NCI-H2171 (cell line): ENCODE measurements at regions not wholly inside any gene's neighbourhood (a gene's known extent, or its start where the extent isn't known, plus 50 kb on each side); places are given as distances from the start of the nearest gene placed in this dataset.
"Not testable (repeated sequence)": the region's sequence is repeated elsewhere in the genome, so short reads cannot be mapped to it uniquely, and the experiment has no call there.

ENCODE experiments used
- DNase-seq: peaks from one replicate; lab custom pipeline; 2025; lab: John Stamatoyannopoulos, UW

- no peak for DNase-seq
These were observed 193.3 kb upstream of the KCND2 start for GRCh38 chr7:120079704-120080103.

DNA sequence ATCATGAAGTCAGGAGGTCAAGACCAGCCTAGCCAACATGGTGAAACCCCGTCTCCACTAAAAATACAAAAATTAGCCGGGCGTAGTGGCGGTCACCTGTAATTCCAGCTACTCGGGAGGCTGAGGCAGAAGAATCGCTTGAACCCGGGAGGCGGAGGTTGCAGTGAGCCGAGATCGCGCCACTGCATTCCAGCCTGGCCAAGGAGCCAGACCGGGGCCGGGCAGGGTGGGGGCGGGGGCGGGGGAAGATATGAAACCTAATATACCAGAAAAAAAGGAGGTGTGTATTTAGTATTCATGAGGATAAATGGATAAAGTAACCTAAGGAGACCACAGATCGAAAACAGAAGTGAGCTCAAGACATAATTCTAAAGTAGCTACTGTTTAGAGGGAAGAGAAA lies 186.5 kb upstream of the KCND2 start:
- DNase-seq: not testable (repeated sequence)

- DNase-seq: no peak
These were observed 183.0 kb upstream of the KCND2 start for GRCh38 chr7:120089968-120090367.

- no peak for DNase-seq
These were observed 181.2 kb upstream of the KCND2 start for GRCh38 chr7:120091807-120092206.

GRCh38 chr7:120097020-120097419 lies 176.0 kb upstream of the KCND2 start:
- DNase-seq: no peak

- DNase-seq: no peak
These were observed 175.2 kb upstream of the KCND2 start for GRCh38 chr7:120097774-120098173.

DNA sequence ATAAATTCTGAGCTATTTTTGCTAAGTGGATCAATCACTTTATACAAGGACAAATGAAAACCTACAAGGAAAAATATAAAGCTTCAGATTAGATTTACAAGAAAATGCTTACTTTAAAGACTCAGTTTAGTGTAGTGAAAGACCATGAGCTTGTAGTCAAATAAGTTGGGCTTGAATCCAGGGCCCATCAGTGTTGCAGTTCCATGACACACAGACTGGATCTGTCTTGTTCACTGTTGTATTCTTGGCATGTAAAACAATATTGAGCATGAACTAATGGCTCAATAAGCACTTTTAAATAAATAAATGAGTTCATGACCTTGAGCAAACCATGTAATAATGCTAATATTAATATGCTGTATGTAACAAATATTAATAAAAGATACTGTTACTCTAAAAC lies 164.6 kb upstream of the KCND2 start:
- no peak for DNase-seq

DNA sequence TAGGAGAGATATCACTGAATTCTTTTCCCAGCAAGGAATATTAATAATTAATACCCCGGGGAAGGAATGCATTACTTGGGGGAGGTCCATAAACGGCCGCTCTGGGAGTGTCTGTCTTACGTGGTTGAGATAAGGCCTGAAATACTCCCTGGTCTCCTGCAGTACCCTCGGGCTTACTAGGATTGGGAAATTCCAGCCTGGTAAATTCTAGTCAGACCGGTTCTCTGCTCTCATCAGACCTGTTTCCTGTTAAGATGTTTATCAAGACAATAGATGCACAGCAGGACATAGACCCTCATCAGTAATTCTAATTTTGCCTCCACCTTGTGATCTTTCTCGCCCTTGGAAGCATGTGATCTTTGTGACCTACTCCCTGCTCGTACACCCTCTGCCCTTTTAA lies 162.8 kb upstream of the KCND2 start:
- DNase-seq: no peak

DNA sequence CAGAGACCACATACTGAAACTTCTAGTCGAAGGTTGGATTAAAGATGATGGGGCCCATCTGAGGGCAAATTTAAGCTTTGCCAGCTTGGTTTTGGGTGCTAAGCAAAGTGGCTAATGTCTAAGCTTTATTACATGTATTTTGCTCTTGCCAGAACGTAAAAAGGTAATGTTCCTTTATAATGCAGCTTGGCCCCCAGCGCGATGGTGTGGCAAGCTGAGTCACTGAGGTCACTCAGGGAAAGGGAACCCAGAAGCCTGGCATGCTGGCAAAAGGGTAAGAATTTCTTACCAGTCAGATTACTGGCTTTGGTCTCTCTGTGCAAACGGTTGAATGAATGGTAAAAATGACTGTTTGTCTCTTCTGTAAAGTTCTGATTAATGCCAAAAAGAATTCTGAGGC lies 158.3 kb upstream of the KCND2 start:
- no peak for DNase-seq

GRCh38 chr7:120123528-120123927 lies 149.4 kb upstream of the KCND2 start:
- DNase-seq: no peak

GRCh38 chr7:120131096-120131839 lies 141.7 kb upstream of the KCND2 start:
- DNase-seq: no peak

DNA sequence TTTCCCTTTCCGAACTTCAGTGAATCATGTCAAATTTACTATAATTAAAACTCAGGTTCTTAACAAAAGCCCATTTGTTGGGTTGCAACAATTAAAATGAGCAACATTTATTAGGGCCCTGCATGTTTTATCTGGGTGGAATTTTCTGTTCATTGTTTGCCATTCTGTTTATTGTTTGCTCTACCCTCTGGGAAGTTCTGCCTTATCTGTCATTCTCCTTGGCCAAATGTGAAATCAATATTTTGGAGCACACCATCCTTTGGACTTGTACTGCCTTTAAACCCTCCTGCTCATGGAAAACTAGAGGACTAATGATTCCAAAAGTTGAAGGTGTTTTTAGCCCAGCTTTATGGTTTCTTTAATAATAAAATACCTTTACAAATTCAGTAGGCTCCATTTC lies 134.5 kb upstream of the KCND2 start:
- DNase-seq: no peak

GRCh38 chr7:120156476-120156875 lies 116.5 kb upstream of the KCND2 start:
- DNase-seq: no peak

GRCh38 chr7:120160166-120160565 lies 112.8 kb upstream of the KCND2 start:
- DNase-seq: no peak

GRCh38 chr7:120163449-120163848 lies 109.5 kb upstream of the KCND2 start:
- DNase-seq: no peak

- no peak for DNase-seq
These were observed 107.7 kb upstream of the KCND2 start for GRCh38 chr7:120165227-120165626.

GRCh38 chr7:120168066-120168465 lies 104.9 kb upstream of the KCND2 start:
- DNase-seq: no peak

- no peak for DNase-seq
These were observed 102.8 kb upstream of the KCND2 start for GRCh38 chr7:120169996-120170783.

DNA sequence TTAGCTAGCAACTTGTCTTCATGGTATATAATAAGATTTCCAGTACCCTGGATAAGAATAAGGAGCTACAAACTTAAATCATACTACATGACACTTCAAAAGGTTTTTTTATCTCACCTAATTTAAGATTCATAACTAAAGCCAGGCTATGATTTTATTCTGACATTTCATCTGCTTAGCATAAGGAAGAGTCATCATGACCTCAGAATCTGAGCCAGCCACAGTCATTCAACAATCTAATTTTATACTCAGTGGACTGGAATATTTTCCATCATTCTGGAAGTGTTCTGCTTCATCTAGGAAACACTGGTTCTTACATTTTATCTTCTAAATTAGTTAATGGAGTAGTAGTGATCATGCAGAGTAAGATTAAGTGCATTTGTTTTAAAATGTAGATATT lies 102.1 kb upstream of the KCND2 start:
- no peak for DNase-seq

GRCh38 chr7:120171406-120171805 lies 101.6 kb upstream of the KCND2 start:
- no peak for DNase-seq

GRCh38 chr7:120180221-120180620 lies 92.8 kb upstream of the KCND2 start:
- no peak for DNase-seq

GRCh38 chr7:120181499-120181898 lies 91.5 kb upstream of the KCND2 start:
- DNase-seq: no peak

- DNase-seq: no peak
These were observed 88.1 kb upstream of the KCND2 start for GRCh38 chr7:120184866-120185265.
